Neural cell (in vitro differentiated cells): ENCODE measurements at regions not wholly inside any gene's neighbourhood (a gene's known extent, or its start where the extent isn't known, plus 50 kb on each side); places are given as distances from the start of the nearest gene placed in this dataset.

ENCODE experiments used
- EZH2 ChIP-seq: fragments of 200-600, 300-800 bp; shearing (Covaris generic), sonication (generic); IDR thresholded peaks from 2 replicates; pipeline ENCODE4 v1.6.1; 2014; ENCODE audit warnings: antibody characterized with exemption, low read length, borderline replicate concordance, mild to moderate bottlenecking; ENCODE audit not compliant: insufficient read depth, poor library complexity, severe bottlenecking
- MXI1 ChIP-seq: fragments of 450-650 bp; conservative IDR thresholded peaks from 2 replicates; pipeline ENCODE4 v1.6.1; 2014; ENCODE audit warnings: antibody characterized with exemption, mild to moderate bottlenecking; ENCODE audit not compliant: poor library complexity, severe bottlenecking
- TAF1 ChIP-seq: IDR thresholded peaks from 2 replicates; pipeline ENCODE4 v1.6.1; 2012; ENCODE audit warnings: low read depth
- TF ChIP-seq, protein P1 (sequence below): fragments of 450-650 bp; IDR thresholded peaks from 2 replicates; pipeline ENCODE4 v1.5.1; 2014; ENCODE audit warnings: antibody characterized with exemption, mild to moderate bottlenecking, moderate library complexity; ENCODE audit not compliant: poor library complexity, severe bottlenecking
- TF ChIP-seq, protein P2 (sequence below): IDR thresholded peaks from 2 replicates; pipeline ENCODE4 v1.6.1; 2012; ENCODE audit warnings: borderline replicate concordance

DNA sequence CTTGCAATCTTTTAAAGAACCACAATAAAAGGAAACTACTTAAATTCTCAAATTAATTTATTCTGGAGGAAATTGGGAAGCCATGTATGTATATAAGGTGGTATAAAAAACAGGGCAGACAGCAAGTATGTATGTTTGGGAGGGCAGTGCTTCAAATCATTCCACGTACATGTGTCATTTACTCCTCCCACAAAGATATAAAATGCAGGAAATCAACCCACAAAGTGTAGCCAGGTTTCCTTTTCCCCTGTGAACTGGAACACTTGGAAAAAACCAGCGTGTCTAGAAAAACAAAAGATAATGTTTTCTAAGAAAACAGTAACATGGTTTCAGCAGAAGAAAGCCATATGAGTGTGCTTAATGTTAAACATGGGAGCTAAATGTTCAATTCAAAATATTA lies 156.7 kb upstream of the FAM47A start:
- TF ChIP-seq, protein P1, sequence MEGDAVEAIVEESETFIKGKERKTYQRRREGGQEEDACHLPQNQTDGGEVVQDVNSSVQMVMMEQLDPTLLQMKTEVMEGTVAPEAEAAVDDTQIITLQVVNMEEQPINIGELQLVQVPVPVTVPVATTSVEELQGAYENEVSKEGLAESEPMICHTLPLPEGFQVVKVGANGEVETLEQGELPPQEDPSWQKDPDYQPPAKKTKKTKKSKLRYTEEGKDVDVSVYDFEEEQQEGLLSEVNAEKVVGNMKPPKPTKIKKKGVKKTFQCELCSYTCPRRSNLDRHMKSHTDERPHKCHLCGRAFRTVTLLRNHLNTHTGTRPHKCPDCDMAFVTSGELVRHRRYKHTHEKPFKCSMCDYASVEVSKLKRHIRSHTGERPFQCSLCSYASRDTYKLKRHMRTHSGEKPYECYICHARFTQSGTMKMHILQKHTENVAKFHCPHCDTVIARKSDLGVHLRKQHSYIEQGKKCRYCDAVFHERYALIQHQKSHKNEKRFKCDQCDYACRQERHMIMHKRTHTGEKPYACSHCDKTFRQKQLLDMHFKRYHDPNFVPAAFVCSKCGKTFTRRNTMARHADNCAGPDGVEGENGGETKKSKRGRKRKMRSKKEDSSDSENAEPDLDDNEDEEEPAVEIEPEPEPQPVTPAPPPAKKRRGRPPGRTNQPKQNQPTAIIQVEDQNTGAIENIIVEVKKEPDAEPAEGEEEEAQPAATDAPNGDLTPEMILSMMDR: no peak
- TF ChIP-seq, protein P2, sequence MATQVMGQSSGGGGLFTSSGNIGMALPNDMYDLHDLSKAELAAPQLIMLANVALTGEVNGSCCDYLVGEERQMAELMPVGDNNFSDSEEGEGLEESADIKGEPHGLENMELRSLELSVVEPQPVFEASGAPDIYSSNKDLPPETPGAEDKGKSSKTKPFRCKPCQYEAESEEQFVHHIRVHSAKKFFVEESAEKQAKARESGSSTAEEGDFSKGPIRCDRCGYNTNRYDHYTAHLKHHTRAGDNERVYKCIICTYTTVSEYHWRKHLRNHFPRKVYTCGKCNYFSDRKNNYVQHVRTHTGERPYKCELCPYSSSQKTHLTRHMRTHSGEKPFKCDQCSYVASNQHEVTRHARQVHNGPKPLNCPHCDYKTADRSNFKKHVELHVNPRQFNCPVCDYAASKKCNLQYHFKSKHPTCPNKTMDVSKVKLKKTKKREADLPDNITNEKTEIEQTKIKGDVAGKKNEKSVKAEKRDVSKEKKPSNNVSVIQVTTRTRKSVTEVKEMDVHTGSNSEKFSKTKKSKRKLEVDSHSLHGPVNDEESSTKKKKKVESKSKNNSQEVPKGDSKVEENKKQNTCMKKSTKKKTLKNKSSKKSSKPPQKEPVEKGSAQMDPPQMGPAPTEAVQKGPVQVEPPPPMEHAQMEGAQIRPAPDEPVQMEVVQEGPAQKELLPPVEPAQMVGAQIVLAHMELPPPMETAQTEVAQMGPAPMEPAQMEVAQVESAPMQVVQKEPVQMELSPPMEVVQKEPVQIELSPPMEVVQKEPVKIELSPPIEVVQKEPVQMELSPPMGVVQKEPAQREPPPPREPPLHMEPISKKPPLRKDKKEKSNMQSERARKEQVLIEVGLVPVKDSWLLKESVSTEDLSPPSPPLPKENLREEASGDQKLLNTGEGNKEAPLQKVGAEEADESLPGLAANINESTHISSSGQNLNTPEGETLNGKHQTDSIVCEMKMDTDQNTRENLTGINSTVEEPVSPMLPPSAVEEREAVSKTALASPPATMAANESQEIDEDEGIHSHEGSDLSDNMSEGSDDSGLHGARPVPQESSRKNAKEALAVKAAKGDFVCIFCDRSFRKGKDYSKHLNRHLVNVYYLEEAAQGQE: no peak
- TF ChIP-seq EZH2 (no peak), MXI1 (no peak), TAF1 (no peak)
